ENCODE measurements at regions not wholly inside any gene's neighbourhood (a gene's known extent, or its start where the extent isn't known, plus 50 kb on each side); places are given as distances from the start of the nearest gene placed in this dataset.

DNA sequence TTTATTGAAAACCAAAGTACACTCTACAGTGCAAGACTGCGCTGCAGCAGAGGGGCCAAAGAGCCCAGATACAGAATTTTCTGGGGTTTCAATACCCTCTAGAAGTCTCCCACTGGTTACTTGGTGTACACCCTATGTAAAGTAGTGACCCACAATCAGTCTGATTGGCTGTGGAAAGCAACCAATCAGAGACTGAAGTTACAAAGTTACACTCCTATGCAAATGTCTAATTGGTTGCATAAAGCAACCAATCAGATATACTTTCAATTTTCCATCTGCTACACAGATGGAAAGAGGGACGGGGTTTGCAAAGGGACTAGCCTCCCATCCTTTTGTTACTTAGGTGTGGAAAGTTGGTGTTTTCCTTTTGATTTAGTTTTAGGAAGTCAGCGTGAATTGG is 198.9 kb upstream of the SH3BP4 start:
- DNase-seq (no peak), ATAC-seq (no peak)
- Mint-ChIP-seq H3K36me3 (ENCODE audit: low read depth) (no peaks in the 10 kb centered on the region), H3K27ac (no peak overlapping the region), H3K4me3 (no peak overlapping the region), H3K27me3 (peaks cover 17% of the 10 kb centered on the region), H3K4me1 (peaks cover 2% of the 10 kb centered on the region)
- no peaks in the 10 kb centered on the region for H3K9me3 ChIP-seq (ENCODE audit: control insufficient read depth, low read length, poor library complexity, severe bottlenecking)

DNA sequence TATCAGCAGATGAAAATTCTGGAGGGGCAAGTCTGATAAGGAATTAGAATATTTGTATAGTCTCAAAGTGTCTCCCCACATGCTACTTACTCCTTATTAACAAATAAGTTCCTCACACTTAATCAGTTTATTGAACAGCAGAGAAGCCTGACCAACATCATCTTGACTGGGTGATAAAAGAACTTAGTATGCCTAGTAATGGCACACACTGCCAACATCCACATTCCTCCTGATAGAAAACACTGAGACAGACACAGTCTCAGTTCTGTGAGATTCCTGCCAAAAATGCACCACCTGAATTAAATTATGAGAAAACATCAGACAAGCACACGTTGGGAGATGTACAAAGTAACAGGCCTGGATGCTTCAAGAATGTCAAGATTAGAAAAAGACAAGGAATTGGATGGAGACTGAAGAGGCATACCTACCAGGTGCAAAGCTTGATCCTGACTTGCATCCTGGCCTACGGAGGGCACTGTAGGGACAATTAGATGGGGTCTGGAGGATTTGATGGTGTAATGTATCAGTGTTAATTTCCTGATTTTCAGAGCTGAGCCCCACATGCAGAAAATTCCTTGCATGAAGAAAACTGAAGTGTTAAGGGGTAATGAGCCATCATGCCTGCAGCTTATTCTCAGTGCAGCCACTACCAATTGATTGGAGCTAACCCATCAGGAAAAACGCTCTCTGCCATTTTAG is 200.4 kb upstream of the SH3BP4 start:
- peaks cover 2% of the 10 kb centered on the region for H3K4me1 Mint-ChIP-seq
- peaks cover 24% of the 10 kb centered on the region for H3K27me3 Mint-ChIP-seq
- no peak for ATAC-seq
- no peaks in the 10 kb centered on the region for H3K36me3 Mint-ChIP-seq (ENCODE audit: low read depth)
- no peak for DNase-seq
- no peak overlapping the region for H3K4me3 Mint-ChIP-seq
- no peaks in the 10 kb centered on the region for H3K9me3 ChIP-seq (ENCODE audit: control insufficient read depth, low read length, poor library complexity, severe bottlenecking)
- no peak overlapping the region for H3K27ac Mint-ChIP-seq

DNA sequence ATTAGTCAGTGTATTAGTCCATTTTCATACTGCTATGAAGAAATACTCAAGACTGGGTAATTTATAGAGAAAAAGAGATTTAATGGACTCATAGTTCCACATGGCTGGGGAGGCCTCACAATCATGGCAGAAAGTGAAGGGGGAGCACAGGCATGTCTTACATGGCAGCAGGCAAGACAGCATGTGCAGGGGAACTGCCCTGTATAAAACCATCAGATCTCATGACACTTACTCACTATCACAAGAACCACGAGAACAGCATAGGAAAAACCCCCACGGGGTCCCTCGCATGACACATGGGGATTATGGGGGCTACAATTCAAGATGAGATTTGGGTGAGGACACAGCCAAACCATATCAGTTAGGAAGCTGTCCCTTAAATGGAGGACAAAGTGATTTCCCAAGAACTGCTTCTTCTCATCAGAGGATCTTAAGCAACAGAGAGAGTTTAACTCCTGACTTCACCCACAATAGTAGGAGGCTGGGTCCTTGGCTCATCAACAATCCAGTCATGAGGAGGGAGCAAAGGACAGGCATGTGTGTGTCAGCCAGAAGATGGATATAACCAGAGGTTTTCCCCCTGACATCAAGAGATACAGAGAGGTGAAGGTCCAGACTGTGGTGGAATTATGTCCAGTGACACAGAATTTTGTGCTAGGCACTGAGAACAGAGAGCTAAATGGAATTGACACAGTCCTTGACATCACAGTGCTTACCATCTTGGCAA is 203.8 kb upstream of the SH3BP4 start:
- H3K27me3 Mint-ChIP-seq, result peaks cover 42% of the 10 kb centered on the region
- H3K27ac Mint-ChIP-seq, result no peak overlapping the region
- DNase-seq, result no peak
- no peaks in the 10 kb centered on the region for H3K4me1 Mint-ChIP-seq
- H3K4me3 Mint-ChIP-seq, result no peak overlapping the region
- no peaks in the 10 kb centered on the region for H3K36me3 Mint-ChIP-seq (ENCODE audit: low read depth)
- H3K9me3 ChIP-seq (ENCODE audit: control insufficient read depth, low read length, poor library complexity, severe bottlenecking), result no peaks in the 10 kb centered on the region
- ATAC-seq, result no peak

DNA sequence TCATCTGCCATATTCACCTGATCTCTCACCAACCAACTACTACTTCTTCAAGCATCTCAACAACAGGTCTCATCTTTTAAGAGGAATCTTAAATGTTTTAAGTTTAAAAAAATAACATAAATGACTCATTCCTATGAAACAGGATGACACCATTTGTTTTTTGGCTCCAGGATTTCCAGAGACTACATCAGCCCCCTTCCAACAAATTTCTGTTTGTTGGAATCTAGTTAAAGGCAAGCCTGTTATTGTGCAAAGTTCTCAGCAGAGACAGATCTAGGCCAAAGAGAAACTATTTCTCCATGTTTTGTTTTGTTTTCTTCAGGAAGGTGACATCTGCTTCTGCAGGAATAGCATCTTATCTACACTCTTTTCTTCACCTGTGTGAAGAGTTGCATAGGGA is 204.8 kb upstream of the SH3BP4 start:
- ATAC-seq (no peak), DNase-seq (no peak)
- peaks cover 42% of the 10 kb centered on the region for H3K27me3 Mint-ChIP-seq
- H3K36me3 Mint-ChIP-seq (ENCODE audit: low read depth), result no peaks in the 10 kb centered on the region
- no peak overlapping the region for H3K4me3 Mint-ChIP-seq
- H3K27ac Mint-ChIP-seq, result no peak overlapping the region
- H3K9me3 ChIP-seq (ENCODE audit: control insufficient read depth, low read length, poor library complexity, severe bottlenecking), result no peaks in the 10 kb centered on the region
- no peaks in the 10 kb centered on the region for H3K4me1 Mint-ChIP-seq

DNA sequence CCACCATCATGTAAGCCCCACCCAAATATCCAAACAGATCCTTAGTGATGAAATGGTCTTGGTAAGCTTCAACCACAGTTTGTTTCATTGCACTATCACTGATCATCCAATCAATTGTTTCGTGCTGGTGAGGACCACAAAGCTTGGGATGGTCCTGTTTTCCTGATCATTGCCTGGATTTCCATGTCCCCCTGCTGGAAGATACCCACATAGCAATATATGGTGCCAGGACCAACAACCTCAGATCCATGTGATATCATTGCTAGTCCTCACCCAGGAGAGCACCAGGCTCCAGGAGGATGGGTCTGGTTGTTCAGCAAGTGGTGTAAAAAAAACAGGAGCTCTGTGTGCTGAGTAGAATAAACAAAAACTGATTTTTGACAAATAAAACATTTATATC is 206.5 kb upstream of the SH3BP4 start:
- no peaks in the 10 kb centered on the region for H3K4me1 Mint-ChIP-seq
- no peak overlapping the region for H3K27ac Mint-ChIP-seq
- peaks cover 37% of the 10 kb centered on the region for H3K27me3 Mint-ChIP-seq
- ATAC-seq (no peak), DNase-seq (no peak)
- H3K9me3 ChIP-seq (ENCODE audit: control insufficient read depth, low read length, poor library complexity, severe bottlenecking), result no peaks in the 10 kb centered on the region
- H3K4me3 Mint-ChIP-seq, result no peak overlapping the region
- H3K36me3 Mint-ChIP-seq (ENCODE audit: low read depth), result no peaks in the 10 kb centered on the region

DNA sequence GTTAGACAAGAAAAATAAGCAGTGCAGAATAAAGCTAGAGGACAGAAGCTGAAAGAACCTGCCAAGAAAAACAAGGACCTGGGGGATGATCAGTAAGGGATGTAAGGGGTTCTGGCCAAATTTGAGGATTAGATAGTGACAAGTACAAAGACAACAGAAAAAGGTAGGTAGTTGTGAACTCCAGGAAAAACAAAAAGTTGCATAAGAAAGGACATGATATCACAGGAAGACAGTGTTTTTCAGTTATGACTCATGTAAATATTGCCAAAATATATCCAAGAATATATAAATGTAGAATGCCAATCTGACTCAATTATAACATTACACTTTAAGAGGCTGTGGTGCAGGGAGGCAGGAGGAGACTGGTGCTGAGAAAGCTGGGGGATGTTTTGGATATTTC is 209.8 kb upstream of the SH3BP4 start:
- H3K9me3 ChIP-seq (ENCODE audit: control insufficient read depth, low read length, poor library complexity, severe bottlenecking), result no peaks in the 10 kb centered on the region

DNA sequence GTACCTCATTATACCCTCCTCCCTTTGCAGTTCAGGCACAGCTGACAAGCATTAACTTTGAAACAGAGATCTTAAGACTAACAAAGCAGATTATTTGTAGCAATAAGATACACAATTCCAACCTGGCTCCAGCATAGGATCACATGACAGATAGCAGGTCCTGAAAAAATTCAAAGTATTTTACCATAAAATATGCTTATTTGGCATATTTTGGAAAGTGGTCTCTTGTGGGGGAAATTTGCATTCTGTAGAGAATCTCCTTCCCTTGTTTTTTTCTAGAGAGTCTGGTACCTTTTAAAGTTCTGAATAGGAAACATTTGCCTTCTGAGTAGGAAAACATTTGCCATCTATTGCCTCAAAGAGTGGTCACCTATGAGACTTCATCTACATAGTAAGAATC is 212.8 kb upstream of the SH3BP4 start:
- Mint-ChIP-seq H3K4me3 (no peak overlapping the region), H3K27me3 (peaks cover 22% of the 10 kb centered on the region), H3K27ac (no peak overlapping the region), H3K4me1 (no peaks in the 10 kb centered on the region), H3K36me3 (ENCODE audit: low read depth) (no peaks in the 10 kb centered on the region)
- DNase-seq (no peak), ATAC-seq (no peak)
- H3K9me3 ChIP-seq (ENCODE audit: control insufficient read depth, low read length, poor library complexity, severe bottlenecking), result no peaks in the 10 kb centered on the region

More for the DNA sequence above, 209.8 kb upstream of the SH3BP4 start:
- no peak overlapping the region for H3K4me3 Mint-ChIP-seq
- ATAC-seq, result no peak
- no peaks in the 10 kb centered on the region for H3K4me1 Mint-ChIP-seq
- H3K27me3 Mint-ChIP-seq, result peaks cover 33% of the 10 kb centered on the region
- H3K27ac Mint-ChIP-seq, result no peak overlapping the region
- no peak for DNase-seq
- no peaks in the 10 kb centered on the region for H3K36me3 Mint-ChIP-seq (ENCODE audit: low read depth)

DNA sequence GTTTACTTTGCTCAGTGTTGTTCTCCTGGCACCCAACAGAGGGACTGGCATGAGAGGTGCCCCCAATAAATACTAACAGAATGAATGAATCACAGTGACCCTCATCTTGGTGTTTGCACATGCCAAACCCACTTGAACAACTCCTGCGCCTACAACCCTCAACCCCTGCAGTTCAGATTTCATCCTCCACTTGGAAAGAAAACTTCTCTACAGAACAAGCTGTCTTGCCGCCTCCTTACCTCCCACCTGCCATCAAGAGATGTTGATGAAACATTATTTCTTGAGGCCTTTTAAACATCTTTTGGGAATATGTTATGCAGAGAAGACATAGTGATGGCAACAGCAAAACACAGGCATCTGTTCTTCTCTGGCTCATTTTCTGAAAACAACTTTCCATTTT is 216.0 kb upstream of the SH3BP4 start:
- Mint-ChIP-seq H3K36me3 (ENCODE audit: low read depth) (no peaks in the 10 kb centered on the region), H3K27ac (no peak overlapping the region), H3K27me3 (peaks cover 23% of the 10 kb centered on the region), H3K4me3 (no peak overlapping the region), H3K4me1 (no peaks in the 10 kb centered on the region)
- ATAC-seq, result no peak
- DNase-seq, result no peak
- no peaks in the 10 kb centered on the region for H3K9me3 ChIP-seq (ENCODE audit: control insufficient read depth, low read length, poor library complexity, severe bottlenecking)

DNA sequence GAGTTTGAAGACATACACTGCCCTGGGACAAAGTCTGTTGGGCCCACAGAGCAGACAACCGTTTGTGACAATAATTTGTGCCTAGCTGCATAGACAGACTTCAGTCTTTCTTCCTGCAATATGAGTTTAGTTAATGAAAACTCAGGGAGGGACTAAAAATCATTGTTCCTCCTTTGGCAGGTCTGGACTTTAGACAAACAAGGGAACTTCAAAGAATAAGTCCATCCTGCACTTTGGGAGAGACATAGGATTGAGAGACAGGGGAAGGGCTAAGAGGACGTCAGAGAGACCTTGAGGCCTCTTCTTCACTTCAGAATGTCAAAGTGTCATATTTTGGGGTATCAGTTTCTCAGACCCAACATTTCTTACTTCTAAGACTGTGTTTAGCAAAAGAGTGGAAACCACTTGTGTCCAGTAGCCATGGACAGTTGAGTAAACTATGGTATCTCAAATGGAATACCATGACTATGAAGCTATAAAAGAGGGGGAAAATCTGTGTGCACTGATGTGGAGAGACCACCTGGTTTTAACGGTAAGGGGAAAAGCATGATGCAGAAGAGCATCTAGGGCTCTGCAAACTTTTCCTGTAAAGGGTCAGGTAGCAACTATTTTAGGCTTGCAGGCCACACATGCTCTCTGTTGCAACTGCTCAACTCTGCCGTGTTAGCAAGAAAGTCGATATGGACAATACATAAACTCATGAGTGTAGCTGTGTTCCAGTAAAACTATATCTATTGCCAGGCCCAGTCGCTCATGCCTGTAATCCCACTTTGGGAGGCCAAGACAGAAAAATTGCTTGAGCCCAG is 217.8 kb upstream of the SH3BP4 start:
- no peak overlapping the region for H3K27ac Mint-ChIP-seq
- H3K27me3 Mint-ChIP-seq, result peaks cover 26% of the 10 kb centered on the region
- no peaks in the 10 kb centered on the region for H3K9me3 ChIP-seq (ENCODE audit: control insufficient read depth, low read length, poor library complexity, severe bottlenecking)
- no peak overlapping the region for H3K4me3 Mint-ChIP-seq
- no peak for DNase-seq
- ATAC-seq, result no peak
- no peaks in the 10 kb centered on the region for H3K36me3 Mint-ChIP-seq (ENCODE audit: low read depth)
- no peaks in the 10 kb centered on the region for H3K4me1 Mint-ChIP-seq

DNA sequence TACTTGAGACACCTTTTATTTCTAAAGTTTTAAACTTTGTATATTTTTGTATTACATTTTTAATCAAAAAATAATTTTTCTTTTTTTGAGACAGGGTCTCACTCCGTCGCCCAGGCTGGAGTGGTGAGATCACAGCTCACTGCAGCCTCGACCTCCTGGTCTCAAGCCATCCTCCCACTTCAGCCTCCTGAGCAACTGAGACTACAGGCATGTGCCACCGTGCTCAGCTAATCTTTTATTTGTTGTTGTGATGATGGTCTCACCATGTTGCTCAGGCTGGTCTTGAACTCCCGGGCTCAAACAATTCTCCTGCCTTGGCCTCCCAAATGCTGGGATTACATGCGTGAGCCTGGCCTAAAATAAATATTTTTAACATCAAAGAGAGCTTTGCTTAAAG is 218.7 kb upstream of the SH3BP4 start:
- H3K9me3 ChIP-seq (ENCODE audit: control insufficient read depth, low read length, poor library complexity, severe bottlenecking), result no peaks in the 10 kb centered on the region
- no peak overlapping the region for H3K27ac Mint-ChIP-seq
- no peaks in the 10 kb centered on the region for H3K4me1 Mint-ChIP-seq
- ATAC-seq (no peak), DNase-seq (no peak)
- H3K4me3 Mint-ChIP-seq, result no peak overlapping the region
- peaks cover 20% of the 10 kb centered on the region for H3K27me3 Mint-ChIP-seq
- no peaks in the 10 kb centered on the region for H3K36me3 Mint-ChIP-seq (ENCODE audit: low read depth)

DNA sequence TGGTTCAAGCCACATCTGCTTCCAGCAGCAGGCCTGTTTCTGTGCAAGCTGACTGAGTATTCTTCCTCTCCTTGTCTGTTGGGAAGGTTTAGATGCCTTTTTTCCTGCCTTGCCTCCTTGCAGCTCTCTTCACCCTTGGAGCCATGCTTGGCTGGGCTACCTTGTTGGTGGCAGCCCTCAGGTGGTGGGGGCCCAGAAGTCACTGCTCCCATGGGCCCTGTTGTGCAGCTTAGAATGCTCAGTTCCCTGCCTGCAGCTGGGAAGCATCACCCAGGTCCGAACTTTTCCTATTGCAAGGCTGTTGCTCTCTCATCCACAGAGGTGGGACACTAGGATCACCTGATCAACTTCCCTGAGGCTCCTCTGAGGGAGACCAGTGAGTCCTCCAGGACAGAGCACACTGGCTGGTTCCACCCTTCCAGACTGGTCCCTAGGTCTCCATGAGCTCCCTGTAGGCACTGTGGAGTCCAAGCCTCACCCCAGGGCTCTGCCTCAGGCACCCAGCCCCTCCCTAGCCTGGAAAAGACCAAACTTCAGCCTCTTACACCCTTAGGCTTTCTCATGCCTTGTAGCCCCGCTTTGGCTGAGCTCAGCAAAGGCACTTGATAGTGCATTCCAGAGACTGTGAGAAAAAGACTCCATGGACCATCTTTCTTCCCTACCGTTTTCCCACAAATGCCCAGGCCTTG is 219.3 kb upstream of the SH3BP4 start:
- DNase-seq, result no peak
- Mint-ChIP-seq H3K27ac (peak overlapping the region; percentile 17), H3K4me3 (no peak overlapping the region), H3K27me3 (peaks cover 16% of the 10 kb centered on the region), H3K36me3 (ENCODE audit: low read depth) (no peaks in the 10 kb centered on the region), H3K4me1 (no peaks in the 10 kb centered on the region)
- no peaks in the 10 kb centered on the region for H3K9me3 ChIP-seq (ENCODE audit: control insufficient read depth, low read length, poor library complexity, severe bottlenecking)
- no peak for ATAC-seq

DNA sequence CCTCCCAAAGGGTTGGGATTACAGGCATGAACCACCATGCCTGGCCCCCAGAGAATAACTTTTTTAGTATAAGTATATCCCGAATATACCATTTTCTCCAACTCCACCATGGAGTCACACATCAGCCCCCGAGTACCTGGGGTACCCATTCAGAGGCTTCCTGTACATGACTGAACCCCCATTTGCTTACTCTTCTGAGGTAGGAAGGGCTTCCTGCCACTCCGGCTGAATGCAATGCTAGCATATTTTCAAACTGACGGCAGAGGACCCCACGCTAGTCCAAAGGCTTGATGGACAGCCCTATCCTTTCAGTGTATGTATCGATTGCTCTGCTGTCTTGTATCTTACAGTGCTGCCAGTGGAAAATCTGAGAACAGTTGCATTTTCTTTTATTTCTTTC is 220.6 kb upstream of the SH3BP4 start:
- DNase-seq, result no peak
- H3K9me3 ChIP-seq (ENCODE audit: control insufficient read depth, low read length, poor library complexity, severe bottlenecking), result no peaks in the 10 kb centered on the region
- no peak for ATAC-seq
- Mint-ChIP-seq H3K27me3 (peaks cover 19% of the 10 kb centered on the region), H3K4me1 (no peaks in the 10 kb centered on the region), H3K27ac (no peak overlapping the region), H3K36me3 (ENCODE audit: low read depth) (no peaks in the 10 kb centered on the region), H3K4me3 (no peak overlapping the region)

DNA sequence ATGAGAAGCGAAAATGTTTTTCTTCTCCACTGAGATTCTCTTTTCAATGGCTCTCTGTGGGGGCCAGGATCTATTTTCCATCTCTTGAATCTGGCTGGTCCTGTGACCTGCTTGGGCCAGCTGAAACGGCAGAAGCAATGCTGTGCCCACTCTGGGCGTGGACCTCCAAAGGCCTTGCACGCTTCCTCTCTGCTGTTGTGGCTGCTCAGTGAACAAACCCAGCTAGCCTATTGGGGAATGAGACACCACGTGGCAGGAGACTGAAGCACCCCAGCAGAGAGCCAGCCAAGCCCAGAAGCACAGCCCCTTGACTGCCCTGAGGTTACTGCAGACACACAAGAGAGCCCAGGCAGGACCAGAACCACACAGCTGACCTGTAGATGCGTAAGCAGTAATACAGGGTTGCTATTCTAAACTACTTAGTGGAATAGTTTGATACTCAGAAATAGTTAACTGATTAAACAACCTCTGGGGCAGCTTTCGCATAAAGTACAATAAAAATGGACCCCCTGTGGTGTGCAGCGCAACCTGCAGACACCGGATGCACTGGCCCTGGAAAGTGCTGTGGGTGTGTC is 221.7 kb upstream of the SH3BP4 start:
- Mint-ChIP-seq H3K4me3 (no peak overlapping the region), H3K27ac (no peak overlapping the region), H3K36me3 (ENCODE audit: low read depth) (no peaks in the 10 kb centered on the region), H3K27me3 (peaks cover 29% of the 10 kb centered on the region), H3K4me1 (no peaks in the 10 kb centered on the region)
- ATAC-seq, result no peak
- no peak for DNase-seq
- no peaks in the 10 kb centered on the region for H3K9me3 ChIP-seq (ENCODE audit: control insufficient read depth, low read length, poor library complexity, severe bottlenecking)
